ENCODE measurements at regions not wholly inside any gene's neighbourhood (a gene's known extent, or its start where the extent isn't known, plus 50 kb on each side); places are given as distances from the start of the nearest gene placed in this dataset.
"Not testable (repeated sequence)": the region's sequence is repeated elsewhere in the genome, so short reads cannot be mapped to it uniquely, and the experiment has no call there.

DNA sequence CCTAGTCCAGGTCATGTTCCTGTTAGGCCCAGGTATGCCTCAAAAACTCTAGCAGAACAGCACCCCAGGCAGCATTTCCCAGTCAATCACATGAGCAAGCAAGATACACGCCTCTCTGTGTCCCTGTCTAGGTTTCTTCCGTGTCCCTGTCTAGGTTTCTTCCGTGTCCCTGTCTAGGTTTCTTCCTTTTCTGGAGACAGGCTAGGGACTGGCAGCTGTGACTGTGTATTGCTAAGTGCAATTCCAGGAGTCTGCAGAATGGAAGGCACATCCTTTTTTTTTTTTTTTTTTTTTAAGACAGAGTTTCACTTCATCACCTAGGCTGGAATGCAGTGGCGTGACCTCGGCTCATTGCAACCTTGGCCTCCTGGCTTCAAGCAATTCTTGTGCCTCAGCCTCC, 77.6 kb downstream of the SETD4 start:
- DNase-seq = no peak

DNA sequence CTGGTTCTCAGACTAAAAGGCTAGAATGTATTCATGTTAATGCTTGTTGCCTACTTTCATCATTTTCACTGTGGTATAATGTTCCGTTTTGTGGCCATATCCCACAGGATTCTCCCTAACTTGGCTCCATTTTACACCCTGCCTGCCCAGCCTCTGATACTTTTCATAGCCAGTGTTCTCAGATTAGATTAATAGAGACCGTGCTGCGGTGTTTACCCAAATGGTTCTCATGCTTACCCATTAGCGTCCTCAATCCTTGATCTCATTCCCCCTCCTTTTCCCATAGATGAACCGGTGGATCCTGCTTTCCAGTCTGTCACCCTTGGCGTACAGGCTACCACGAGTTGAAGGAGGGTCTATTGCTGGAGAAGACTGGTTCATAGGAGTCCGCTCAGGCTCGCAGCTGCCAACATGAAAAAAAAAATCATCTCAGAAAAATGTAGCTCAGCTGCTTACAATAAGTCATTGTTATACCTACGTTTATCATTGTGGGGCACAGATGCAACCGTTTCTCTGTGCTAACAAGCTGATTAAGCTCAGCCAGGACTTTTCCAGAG, 78.7 kb downstream of the SETD4 start:
- DNase-seq = no peak

DNA sequence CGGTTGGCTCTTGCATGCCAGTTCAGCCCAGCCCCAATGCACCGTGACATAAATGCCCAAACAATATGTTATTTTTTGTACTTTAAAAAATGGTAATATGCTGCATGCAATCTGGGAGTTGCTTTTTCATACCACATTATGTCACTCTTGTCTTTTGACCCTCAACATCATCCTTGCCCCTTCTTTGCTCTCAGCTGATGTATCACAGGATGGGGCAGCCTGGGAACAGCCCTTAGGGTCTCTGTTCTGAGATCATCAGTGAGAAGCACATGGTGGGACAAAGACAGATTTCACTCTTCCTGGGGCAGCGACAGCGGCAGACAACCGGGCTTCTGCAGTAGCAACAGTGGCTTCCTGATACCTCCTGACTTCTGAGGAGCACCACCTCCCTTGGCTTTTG, 79.5 kb downstream of the SETD4 start:
- no peak for DNase-seq

DNA sequence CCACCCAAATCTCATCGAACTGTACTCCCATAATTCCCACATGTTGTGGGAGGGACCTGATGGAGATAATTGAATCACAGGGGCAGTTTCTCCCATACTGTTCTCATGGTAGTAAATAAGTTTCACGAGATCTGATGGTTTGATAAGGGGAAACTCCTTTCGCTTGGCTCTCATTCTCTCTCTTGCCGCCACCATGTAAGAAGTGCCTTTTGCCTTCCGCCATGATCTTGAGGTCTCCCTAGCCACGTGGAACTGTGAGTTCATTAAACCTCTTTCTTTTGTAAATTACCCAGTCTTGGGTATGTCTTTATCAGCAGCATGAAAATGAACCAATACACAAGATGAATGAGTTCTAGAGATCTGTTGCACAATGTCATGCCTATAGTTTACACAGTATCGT, 82.5 kb downstream of the SETD4 start:
- DNase-seq = not testable (repeated sequence)

DNA sequence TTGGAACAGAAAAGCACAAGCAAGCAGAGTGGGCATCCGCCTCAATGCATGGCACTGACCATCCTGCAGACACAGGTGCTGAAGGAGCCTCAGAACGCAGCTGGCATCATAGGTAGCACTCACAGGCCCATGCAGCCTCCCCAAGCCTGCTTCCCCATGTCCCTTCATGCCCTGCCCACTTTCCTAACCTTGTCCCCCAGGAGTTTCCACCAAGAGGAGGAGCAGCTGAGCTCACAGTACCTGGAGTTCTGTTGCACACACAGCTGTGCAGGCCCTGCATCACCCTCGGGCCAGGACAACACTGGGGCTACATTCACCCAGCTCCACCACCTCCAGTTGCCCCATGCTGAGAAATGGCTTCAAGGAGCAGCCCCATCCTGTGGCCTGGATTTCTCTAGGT, 83.4 kb downstream of the SETD4 start:
- no peak for DNase-seq

DNA sequence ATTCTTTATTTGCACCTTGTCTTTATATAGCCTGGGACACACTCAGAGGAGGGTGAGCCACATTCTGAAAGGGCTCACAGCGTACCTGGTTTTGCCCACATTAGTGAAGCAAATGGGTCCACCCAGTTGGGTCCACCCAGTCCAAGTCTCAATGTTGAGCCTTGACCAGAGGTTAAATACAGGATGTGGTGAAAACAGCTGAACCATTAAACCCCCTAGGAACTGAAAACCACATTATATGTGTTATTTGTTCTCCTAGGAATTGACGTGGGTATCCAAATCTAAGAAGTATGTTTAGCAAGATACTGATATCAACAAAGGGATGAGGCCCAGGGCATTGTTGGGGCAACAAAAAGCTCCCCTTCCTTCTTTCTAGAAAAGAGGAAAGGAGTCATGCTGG, 83.8 kb downstream of the SETD4 start:
- DNase-seq = no peak

DNA sequence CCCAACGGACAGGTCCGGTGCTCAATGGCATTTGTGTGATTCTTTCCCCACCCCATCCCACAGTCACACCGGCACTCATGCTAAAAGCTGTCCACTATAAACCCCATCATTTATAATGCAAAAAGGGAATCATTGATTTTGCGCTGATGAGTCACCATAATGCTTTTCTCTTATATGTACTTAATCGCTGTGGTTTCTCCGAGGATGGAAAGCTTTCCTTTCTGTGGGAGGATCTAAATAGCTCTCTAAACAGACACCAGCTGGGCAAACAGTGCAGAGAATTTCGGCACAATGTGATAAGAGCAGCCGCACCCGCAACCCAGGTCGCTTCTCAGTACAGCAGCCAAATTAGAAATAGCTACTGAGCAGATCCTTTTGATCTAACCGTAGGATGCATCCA, 85.6 kb downstream of the SETD4 start:
- DNase-seq = no peak

DNA sequence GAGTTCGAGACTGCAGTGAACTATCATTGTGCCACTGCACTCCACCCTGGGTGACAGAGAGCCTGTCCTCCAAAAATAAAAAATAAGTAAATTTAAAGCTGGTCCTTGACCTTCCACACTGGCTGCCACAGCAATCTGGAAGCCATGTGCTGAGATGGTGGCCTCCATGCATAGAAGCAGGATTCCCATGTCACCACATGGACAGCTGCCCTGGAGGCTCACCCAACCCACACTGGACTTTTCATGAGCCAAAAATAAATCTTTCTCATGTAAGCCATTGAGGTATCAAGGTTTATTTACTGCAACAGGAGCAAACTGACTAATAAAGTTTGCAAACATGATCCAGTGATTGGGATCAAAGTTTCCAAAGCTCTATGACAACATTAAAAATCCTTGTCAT, 88.5 kb downstream of the SETD4 start:
- no peak for DNase-seq

DNA sequence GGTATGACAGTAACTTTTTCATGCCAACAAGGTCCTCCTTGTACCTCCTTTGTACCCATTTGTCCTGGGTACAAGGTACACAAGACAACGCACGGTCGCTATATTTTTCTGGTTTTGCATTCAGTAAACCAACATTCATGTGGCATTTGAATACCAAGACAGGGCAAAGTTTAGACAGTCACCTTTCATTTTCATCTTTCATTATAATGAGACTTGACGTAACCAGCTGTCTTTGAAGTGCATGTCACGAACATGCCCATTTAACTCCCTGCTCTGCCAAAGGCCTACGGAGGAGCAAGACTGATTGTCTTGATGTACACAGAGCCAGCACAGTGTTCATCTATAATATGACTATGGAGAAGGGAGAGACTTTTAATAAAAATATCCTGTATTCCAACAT, 91.0 kb downstream of the SETD4 start:
- no peak for DNase-seq

DNA sequence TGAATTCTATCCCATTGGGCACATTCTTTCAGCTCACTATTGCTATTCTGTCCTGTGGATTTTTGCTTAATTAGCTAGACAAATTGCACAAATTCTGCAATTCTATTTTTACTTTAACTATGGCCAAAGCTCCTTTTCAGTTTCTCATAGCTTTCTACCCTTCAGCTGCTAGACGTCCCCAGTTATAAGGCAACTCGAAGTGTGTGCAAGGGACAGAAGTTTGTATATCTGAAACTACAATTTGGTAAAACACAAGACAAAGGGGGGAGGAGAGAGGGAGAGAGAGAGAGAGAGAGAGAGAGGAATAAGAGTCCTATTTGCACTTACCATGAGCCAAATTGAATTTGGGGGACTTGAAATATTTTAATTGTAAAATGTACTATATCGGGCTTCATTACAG, 91.8 kb downstream of the SETD4 start:
- no peak for DNase-seq

DNA sequence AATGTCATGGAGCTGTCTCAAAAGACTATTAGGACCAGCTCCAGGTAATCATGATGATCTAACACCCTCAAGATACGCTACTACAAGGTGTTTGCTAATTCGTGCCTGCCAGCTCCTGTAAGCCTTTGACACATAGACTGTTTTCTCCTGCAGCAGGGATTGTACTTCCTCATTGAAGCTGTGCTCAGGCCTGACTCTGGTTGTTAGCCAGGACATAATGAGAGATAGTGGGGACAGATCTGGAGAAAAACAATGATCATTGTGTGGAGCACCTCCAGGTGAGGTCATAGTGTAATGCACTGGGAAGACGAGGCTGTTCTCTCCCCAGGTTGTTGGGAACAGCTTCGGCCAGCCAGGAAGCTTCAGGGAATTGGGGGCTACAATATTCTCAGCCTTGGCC, 94.6 kb downstream of the SETD4 start:
- DNase-seq = no peak

DNA sequence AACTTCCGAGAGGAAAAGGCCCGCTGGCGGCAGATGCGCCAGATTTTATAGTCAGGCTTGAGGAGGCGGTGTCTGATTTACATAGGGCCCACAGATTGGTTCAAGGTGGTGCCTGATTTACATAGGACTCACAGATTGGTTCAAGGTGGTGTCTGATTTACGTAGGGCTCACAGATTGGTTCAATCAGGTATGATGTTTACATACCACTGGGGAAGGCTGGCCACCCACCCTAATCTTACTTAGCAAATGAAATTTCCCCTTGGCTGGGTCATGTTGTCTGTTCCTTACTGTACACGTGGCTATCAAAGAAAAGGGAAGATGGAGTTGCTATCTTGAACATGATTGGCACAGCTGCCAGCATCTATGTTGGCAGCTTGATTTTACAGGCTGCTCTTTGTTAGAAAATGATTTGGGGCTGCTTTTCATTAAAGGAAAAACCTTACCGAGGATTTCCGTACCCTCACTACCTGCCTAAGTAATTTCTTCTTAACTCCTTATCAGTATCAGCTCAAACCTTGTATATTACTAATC, 96.3 kb downstream of the SETD4 start:
- no peak for DNase-seq

DNA sequence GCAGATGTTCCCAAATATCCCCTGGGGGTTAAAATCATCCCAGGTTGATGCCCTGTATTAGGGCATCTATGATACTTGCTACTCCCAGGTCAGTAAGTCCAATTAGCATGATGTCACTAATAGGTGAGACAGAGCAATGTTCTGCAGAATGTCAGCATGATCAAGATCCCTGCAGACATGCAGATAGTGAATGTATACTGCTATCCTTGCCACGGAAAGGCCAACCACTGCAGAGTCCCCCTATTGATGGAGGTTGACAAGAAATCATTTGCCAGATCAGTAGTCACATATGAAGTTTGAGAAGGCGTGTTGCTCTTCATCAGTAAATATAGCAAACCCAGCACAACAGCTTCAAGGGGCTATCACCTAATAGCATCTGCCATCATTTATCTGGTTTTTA, 97.4 kb downstream of the SETD4 start:
- DNase-seq = no peak

DNA sequence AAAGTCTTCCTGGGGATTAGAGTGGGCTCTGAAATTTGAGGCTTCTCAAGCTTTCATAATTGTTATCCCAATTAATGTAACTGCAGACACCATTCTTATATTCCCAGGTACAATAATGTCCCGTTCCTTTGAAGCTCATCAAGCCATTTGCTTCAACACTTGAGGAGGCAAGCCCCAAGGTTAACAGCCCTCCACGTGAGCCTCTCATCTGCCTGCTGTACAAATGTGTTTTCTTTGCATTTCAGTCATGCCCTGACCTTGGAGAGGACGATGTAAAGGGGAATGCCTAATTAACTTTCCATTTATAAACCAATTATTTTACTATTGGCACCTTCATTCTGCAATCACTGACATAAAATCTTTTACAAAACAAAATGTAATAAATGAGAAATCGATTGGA, 106.3 kb downstream of the SETD4 start:
- DNase-seq = no peak

DNA sequence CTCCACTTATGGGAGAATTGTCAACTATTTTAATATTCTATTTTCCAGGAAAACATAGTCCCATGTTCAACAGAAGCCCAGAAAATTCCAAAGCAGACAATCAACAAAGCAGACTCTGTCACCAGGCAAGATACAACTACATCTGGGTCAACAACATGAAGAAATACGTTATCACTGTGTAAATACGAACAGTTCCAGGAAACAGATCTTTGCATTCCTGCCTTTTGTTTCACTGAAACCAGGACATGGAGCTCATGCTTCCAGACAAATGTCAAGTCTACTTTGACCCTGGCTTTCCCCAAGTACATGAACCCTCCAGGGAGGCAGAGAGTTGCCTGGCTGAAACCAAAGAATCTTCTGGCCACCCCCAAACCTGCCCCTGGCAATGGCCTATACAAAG, 106.7 kb downstream of the SETD4 start:
- DNase-seq = no peak

DNA sequence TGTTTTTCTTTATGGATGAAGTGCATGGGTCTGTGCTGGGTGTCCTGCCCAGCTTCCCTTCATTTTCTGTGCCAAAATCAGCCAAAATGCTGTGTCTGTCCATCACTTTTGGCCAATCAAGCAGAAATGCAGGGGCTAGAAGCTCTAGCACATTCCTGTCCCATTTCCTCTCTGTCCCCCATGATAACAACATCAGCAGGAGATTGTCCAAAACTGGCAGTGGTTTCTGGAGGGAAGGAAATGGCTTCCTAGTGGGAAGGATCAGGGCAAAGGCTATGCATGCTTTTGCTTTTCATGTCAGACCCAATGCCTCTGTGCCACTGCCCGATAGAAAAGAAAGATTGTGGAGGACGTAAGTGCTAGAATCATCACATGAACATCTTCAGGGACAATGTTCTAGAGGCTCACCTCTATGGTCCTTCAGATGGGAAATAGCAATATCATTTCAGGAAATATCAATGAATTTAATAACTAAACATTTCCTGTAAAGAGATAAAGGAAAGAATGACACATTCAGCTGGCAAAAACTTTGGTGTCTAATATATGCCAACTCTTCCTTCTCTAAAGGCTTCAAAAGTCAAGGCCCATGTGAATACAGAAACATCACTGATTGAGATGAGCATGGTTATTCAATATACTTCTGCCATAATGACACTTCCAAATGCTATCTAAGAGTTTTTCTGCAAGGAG, 107.5 kb downstream of the SETD4 start:
- DNase-seq = no peak

DNA sequence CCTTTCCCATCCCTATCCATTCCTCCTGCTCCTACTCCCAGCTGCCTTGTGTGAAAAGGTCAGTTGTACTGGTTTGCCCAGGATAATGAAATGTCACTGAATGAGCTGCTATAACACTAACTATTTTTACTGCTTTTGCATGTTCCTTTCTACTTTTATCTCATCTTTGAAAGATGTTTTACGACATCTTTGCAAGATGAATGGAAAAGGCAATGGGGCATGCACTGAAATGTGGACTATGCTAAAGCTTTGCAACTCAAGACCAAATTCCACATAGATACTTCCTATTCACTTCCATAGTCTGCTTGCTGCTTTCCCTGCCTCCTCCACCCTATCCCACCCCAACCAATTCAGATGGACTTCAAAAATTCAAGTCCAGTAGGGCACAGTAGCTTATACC, 111.3 kb downstream of the SETD4 start:
- DNase-seq = no peak

DNA sequence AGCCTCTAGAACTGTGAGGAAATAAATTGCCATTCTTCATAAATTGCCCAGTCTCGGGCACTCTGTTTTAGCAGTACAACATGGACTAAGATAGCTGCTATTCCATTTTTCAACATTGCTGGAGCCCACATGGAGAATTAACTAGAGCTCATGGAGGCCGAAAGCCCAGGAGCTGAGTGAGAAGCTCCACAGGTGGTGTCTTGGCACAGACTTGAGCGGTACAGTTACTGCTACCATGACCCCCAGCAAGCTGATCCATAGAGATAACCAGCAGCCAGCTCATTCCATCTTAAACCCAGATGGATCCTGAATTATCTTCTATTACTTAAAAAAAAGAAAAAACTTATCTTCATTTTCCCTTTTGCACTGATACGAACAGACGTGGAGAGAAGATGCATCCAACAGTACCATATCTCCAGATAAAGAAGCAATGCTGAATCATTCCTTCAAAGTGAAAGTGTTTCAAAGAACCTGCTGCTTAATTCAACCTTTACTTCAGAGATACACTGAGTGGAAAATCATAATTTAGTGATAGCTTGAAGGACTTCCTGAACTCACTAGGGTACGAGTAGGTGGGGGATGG, 115.1 kb downstream of the SETD4 start:
- DNase-seq = no peak

DNA sequence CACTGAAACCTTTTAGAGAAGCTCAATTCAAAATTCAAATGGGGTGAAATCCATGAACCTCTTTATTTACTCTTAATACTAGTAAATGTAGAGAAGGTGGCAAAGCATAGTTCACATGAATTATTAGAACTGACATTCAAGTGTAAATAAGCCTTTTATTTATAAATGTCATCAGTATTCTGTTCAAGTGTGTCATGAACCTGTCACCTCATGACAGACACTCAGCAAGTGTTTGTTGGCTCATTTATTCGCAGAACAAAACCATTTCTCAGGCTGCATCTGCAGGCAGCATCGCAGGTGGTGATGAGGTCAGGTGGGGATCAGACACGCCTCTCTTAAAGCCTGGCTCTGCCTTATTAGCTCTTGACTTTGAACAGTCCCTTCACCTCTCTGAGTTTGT, 116.6 kb downstream of the SETD4 start:
- DNase-seq = no peak

DNA sequence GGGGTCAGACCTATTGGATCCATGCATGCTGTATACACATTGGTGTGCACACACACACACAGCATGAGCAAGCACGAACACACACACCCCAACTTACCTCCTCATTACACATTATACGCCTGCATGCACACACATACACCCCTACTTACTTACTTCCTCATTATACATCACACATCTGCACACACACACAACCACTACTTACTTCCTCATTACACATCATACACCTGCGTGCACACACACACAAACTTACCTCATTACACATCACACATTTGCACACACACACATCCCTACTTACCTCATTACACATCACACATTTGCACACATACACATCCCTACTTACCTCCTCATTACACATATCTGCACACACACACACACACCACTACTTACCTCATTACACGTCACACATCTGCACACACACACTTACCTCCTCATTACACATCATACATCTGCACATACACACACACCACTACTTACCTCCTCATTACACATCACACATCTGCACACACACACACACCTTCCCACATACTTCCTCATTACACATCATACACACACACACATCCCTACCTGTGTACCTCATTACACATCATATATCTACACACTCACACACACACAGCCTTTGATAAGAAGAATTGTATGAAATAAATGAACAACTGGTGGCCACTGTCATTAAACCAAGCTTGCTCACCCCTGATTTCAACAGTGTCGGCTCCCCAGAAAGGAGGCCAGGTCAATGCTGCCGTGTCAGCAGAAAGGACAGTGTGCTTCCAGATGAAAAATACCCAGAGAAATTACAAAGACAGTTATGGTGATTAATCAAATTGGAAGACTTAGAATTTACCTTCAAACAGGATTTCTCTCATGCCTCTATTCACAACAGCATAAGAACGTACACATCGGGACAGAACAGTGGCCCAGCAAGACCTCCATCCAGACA, 117.8 kb downstream of the SETD4 start:
- no peak for DNase-seq

DNA sequence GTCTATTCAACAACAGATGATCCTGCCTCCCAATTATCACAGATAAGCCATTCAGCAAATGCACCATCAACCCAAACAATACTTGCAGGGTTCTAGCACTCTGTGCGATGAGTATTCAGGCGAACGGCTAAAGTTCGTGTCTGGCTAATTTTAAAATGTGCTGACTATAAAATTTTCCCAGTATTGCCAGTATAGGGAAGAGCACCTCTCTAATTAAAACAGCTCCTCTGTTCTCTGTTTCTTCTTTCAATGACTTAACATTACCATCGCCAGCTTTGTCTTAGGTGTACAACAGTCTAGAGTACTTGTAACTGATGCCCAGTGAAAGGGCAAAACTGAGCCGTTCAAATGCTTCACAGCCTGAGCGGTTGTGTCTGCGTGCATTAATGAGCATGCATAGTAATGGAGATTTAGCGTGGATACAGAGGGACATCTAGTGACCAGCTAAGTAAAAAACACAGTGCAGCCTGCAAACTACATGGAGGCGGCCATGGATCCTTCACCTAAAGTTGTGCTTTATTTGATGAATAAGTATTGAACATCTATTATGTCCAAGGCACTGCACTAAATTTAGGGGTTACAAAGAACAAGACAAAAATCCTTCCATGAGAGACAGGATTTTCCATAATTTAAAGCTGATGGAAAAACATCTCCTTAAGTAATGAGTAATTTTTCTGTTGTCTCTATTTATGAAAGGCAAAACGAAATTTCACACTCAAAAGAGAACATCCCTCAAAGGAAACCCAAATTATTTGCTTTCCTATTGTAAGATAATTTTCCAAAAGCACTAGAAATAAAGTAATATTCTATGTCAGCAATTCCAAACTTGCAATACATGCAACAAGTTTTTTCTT, 120.0 kb downstream of the SETD4 start:
- DNase-seq = no peak

DNA sequence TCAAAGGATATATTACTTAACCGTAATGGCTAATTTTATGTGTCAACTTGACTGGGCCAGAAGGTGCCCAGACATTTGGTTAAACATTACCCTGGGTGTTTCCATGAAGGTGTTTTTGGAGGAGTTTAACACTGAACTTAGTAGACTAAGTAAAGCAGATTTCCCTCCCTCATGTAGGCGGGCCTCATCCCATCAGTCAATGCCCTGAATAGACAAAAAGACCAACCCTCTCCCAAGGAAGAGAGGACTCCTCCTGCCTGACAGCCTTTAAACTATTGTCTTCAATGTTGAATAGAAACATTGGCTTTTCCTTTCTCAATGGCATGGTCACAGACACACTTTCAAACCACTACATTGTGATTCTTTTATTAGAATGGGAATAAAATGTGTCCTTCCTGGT, 121.9 kb downstream of the SETD4 start:
- DNase-seq = no peak

DNA sequence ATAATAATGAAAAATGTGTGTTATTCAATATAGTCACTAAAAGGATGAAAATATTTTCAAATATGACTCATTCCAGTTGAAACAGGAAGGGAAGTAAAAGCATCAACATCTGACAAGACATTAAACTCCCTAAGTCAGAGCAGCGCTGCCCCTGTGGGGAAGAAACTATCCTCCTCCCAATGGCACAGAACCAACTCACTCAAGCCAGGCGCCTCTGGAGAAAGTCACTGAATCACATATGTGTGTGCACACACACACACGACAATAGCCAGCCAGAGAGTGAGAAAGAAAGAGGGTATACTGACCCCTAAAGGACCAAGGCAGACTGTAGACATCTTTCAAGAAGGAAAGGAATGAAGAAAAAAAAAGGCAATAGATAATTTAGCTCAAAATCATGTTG, 126.9 kb downstream of the SETD4 start:
- DNase-seq = no peak
